Kidney (tissue), 13 donors: ENCODE measurements at regions not wholly inside any gene's neighbourhood (a gene's known extent, or its start where the extent isn't known, plus 50 kb on each side); places are given as distances from the start of the nearest gene placed in this dataset.

Experiments used
- DNase-seq, 5 donors: peaks; one replicate each; pipeline ENCODE4 v3.0.0-alpha.2; 2013 to 2020
- FAIRE-seq: peaks from 2 replicates; lab custom pipeline; 2012; peaks lifted over from hg19 to GRCh38; lab: Jason Lieb, UNC
- H3K27ac ChIP-seq, 2 donors: one replicate each; pipeline ENCODE4 v1.7.0; 2013; ENCODE audit warnings: low read depth in 2 of 2, low read length in 2 of 2, inconsistent platforms in 1 of 2
- H3K27me3 ChIP-seq: one replicate; pipeline ENCODE4 v1.7.1; 2013; ENCODE audit warnings: low read length, inconsistent platforms; ENCODE audit not compliant: control insufficient read depth, insufficient read depth
- H3K36me3 ChIP-seq, 3 donors: one replicate each; pipeline versions ENCODE4 v1.7.0 to v1.7.1; 2013; ENCODE audit warnings: low read length in 3 of 3, control low read depth in 1 of 3, inconsistent platforms in 1 of 3; ENCODE audit not compliant: insufficient read depth in 3 of 3, control insufficient read depth in 2 of 3
- H3K4me1 ChIP-seq, 3 donors: one replicate each; pipeline versions ENCODE4 v1.7.0 to v1.7.1; 2013; ENCODE audit warnings: low read length in 3 of 3, inconsistent platforms in 1 of 3, low read depth in 1 of 3; ENCODE audit not compliant: control insufficient read depth in 2 of 3, insufficient read depth in 2 of 3
- H3K4me3 ChIP-seq, 3 donors: one replicate each; pipeline versions ENCODE4 v1.7.0 to v1.8.1; 2013; ENCODE audit warnings: low read length in 3 of 3, control low read depth in 1 of 3, inconsistent platforms in 1 of 3
- H3K9ac ChIP-seq, 3 donors: one replicate each; pipeline versions ENCODE4 v1.7.0 to v1.7.1; 2013; ENCODE audit warnings: low read length in 3 of 3, control low read depth in 1 of 3, inconsistent platforms in 1 of 3
- H3K9me3 ChIP-seq, 3 donors: one replicate each; pipeline versions ENCODE4 v1.7.0 to v1.7.1; 2013; ENCODE audit warnings: low read length in 3 of 3, control low read depth in 1 of 3, inconsistent platforms in 1 of 3; ENCODE audit not compliant: control insufficient read depth in 2 of 3, insufficient read depth in 1 of 3
- intact Hi-C: fragments of 100-400 bp; cut with DNase I; formaldehyde crosslinking; loops from one replicate; pipeline ENCODE4 v1.11.1; 2022
- TF ChIP-seq, protein P1 (sequence below): IDR thresholded peaks from 3 replicates; pipeline ENCODE4 v1.5.1; 2012; ENCODE audit warnings: mild to moderate bottlenecking, moderate library complexity, borderline replicate concordance; ENCODE audit not compliant: insufficient read depth; ENCODE audit errors: extremely low read depth
- donor health status: control.
- donor health status: control.
- donor health status: control.
- donor health status: control.
- donor health status: control.
- donor health status: DM: yes; HTN: yes; CAD: no.
- donor health status: Normal renal cell carcinoma (clear cell type).

DNA sequence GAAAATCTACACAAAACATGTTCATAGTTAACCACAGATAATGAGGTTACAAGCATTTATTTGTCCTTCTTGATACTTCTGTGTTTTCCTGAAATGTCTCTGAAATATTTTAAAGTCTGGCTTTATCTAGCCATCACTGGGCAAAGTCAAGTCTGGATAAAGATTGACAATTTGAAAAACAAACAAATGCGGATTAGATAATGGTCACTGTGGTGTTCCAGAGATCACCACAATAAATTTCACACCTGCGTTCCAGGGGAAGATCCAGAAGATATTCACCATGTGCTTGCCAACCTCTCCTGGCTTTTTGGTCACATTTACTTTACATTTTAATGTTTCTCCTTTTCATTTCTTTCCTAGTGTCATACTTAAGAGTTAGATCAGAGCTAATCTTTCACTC lies 109.7 kb upstream of the CCDC28A start:
- Histone ChIP-seq H3K27ac (no peak overlapping the region), H3K4me1 (no peaks in the 10 kb centered on the region), H3K36me3 (no peaks in the 10 kb centered on the region), H3K9me3 (no peaks in the 10 kb centered on the region), H3K4me3 (no peak overlapping the region), H3K27me3 (no peaks in the 10 kb centered on the region), H3K9ac (no peak overlapping the region)
- TF ChIP-seq, protein P1, sequence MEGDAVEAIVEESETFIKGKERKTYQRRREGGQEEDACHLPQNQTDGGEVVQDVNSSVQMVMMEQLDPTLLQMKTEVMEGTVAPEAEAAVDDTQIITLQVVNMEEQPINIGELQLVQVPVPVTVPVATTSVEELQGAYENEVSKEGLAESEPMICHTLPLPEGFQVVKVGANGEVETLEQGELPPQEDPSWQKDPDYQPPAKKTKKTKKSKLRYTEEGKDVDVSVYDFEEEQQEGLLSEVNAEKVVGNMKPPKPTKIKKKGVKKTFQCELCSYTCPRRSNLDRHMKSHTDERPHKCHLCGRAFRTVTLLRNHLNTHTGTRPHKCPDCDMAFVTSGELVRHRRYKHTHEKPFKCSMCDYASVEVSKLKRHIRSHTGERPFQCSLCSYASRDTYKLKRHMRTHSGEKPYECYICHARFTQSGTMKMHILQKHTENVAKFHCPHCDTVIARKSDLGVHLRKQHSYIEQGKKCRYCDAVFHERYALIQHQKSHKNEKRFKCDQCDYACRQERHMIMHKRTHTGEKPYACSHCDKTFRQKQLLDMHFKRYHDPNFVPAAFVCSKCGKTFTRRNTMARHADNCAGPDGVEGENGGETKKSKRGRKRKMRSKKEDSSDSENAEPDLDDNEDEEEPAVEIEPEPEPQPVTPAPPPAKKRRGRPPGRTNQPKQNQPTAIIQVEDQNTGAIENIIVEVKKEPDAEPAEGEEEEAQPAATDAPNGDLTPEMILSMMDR: no peak
- intact Hi-C loops: no loop called here
- DNase-seq (no peak), FAIRE-seq (no peak)

DNA sequence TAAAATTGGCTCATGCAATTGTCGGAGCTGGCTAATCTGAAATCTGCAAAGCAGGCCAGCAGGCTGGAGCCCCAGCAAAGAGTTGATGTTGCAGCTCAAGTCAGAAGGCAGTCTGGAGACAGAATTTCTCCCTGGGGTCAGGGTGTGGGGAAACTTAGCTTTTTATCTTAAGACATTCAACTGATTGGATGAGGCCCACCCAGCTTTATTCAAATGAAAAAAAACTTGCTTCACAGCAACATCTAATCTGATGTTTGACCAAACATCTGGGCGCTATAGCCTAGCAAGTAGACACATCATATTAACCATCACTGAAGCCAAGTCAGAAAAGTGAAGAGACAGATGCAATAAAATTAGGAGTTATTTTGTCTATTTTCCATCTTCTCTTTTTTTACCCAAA lies 108.8 kb upstream of the CCDC28A start:
- Histone ChIP-seq H3K9ac (no peak overlapping the region), H3K9me3 (no peaks in the 10 kb centered on the region), H3K4me3 (no peak overlapping the region), H3K27ac (no peak overlapping the region), H3K36me3 (no peaks in the 10 kb centered on the region), H3K27me3 (no peaks in the 10 kb centered on the region), H3K4me1 (no peaks in the 10 kb centered on the region)
- intact Hi-C loops: no loop called here
- no peak for FAIRE-seq
- TF ChIP-seq, protein P1: no peak
- no peak for DNase-seq

DNA sequence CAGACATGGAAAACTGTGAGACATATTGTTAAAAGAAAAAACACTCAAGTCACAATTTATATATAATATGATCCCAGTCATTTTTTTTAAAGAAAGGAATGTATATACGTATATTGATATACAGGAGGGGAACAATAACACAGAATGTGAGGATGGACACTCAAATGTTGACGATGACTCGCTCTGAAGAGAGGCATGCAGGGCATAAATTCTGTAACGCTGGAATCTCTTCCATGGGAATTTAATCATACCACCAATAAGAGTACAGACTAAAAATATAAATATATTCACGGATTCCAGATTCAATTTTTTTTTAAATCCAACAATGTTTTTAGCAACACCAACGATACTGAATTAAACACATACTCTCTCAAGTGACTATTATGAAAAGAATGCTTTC lies 106.9 kb upstream of the CCDC28A start:
- TF ChIP-seq, protein P1: no peak
- intact Hi-C loops: no loop called here
- no peaks in the 10 kb centered on the region for H3K9me3 ChIP-seq
- H3K9ac ChIP-seq: no peak overlapping the region
- DNase-seq: no peak
- no peak for FAIRE-seq
- no peaks in the 10 kb centered on the region for H3K36me3 ChIP-seq
- no peak overlapping the region for H3K27ac ChIP-seq
- H3K4me3 ChIP-seq: no peak overlapping the region
- H3K27me3 ChIP-seq: no peaks in the 10 kb centered on the region
- no peaks in the 10 kb centered on the region for H3K4me1 ChIP-seq

DNA sequence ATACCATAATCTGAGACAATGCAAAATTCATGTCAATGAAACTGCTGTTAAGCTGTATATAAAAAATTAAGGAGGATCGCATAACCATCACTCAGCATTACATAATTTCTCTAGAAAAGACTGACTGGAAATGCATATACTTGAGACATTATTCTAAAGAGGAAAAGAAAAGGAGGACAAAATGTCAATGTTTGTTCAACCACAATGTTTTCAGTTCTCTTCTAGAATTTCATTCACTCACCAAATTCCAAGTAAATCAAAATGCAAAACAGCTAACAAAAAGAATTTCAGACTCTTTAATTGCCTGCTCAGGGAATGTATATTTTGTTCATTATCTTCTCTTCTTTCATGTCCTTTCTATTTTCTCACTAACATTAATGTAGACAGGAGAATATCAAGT lies 106.2 kb upstream of the CCDC28A start:
- no peak overlapping the region for H3K9ac ChIP-seq
- H3K27me3 ChIP-seq: no peaks in the 10 kb centered on the region
- H3K9me3 ChIP-seq: no peaks in the 10 kb centered on the region
- no peaks in the 10 kb centered on the region for H3K4me1 ChIP-seq
- FAIRE-seq (no peak), DNase-seq (peak in 1 of 5 donors; percentile 11)
- intact Hi-C loops: no loop called here
- TF ChIP-seq, protein P1: no peak
- no peaks in the 10 kb centered on the region for H3K36me3 ChIP-seq
- H3K27ac ChIP-seq: no peak overlapping the region
- no peak overlapping the region for H3K4me3 ChIP-seq
